H9 (cell line): ENCODE measurements at regions not wholly inside any gene's neighbourhood (a gene's known extent, or its start where the extent isn't known, plus 50 kb on each side); places are given as distances from the start of the nearest gene placed in this dataset.

Source experiments
- DNase-seq: peaks from one replicate; pipeline ENCODE4 v3.0.0-alpha.2; 2017
- H2AFZ ChIP-seq: one replicate; pipeline ENCODE4 v1.6.1; 2013; ENCODE audit warnings: mild to moderate bottlenecking, low read length, control low read depth, moderate library complexity
- H2AK5ac ChIP-seq: 2 replicates; pipeline ENCODE4 v1.6.1; 2013; ENCODE audit warnings: low read length, control low read depth, mixed read lengths; ENCODE audit not compliant: insufficient read length
- H2BK120ac ChIP-seq: one replicate; pipeline ENCODE4 v1.6.1; 2013; ENCODE audit warnings: low read depth, mild to moderate bottlenecking, low read length, control low read depth, inconsistent platforms; ENCODE audit not compliant: poor library complexity, severe bottlenecking
- H2BK12ac ChIP-seq: 2 replicates; pipeline ENCODE4 v1.6.1; 2013; ENCODE audit warnings: low read length, control low read depth, mixed read lengths, low read depth; ENCODE audit not compliant: insufficient read length
- H2BK15ac ChIP-seq: 2 replicates; pipeline ENCODE4 v1.6.1; 2013; ENCODE audit warnings: low read depth, low read length, control low read depth
- H2BK20ac ChIP-seq: one replicate; pipeline ENCODE4 v1.6.1; 2013; ENCODE audit warnings: low read depth, mild to moderate bottlenecking, low read length, control low read depth, inconsistent platforms; ENCODE audit not compliant: poor library complexity, severe bottlenecking
- H2BK5ac ChIP-seq: 2 replicates; pipeline ENCODE4 v1.6.1; 2013; ENCODE audit warnings: low read length, control low read depth, mixed read lengths; ENCODE audit not compliant: insufficient read length
- H3K14ac ChIP-seq: 2 replicates; pipeline ENCODE4 v1.6.1; 2013; ENCODE audit warnings: low read length, control low read depth; ENCODE audit not compliant: insufficient read depth
- H3K18ac ChIP-seq: 2 replicates; pipeline ENCODE4 v1.6.1; 2013; ENCODE audit warnings: low read depth, mild to moderate bottlenecking, mixed read lengths, low read length, control low read depth; ENCODE audit not compliant: insufficient read length
- H3K23ac ChIP-seq: 2 replicates; pipeline ENCODE4 v1.6.1; 2013; ENCODE audit warnings: low read length, control low read depth, mixed read lengths, low read depth; ENCODE audit not compliant: insufficient read length
- H3K23me2 ChIP-seq: 2 replicates; pipeline ENCODE4 v1.6.1; 2013; ENCODE audit warnings: low read depth, mild to moderate bottlenecking, mixed read lengths, low read length, control low read depth; ENCODE audit not compliant: insufficient read length, poor library complexity, severe bottlenecking
- H3K27ac ChIP-seq: 2 replicates; pipeline ENCODE4 v1.5.1; 2013; ENCODE audit warnings: low read length, control low read depth, mixed read lengths, low read depth; ENCODE audit not compliant: insufficient read length
- H3K27me3 ChIP-seq: 2 replicates; pipeline ENCODE4 v1.6.1; 2013; ENCODE audit warnings: low read length, control low read depth, inconsistent platforms; ENCODE audit not compliant: insufficient read depth
- H3K4ac ChIP-seq: 2 replicates; pipeline ENCODE4 v1.6.1; 2013; ENCODE audit warnings: low read depth, mild to moderate bottlenecking, control low read depth, inconsistent platforms, low read length, moderate library complexity
- H3K4me1 ChIP-seq: 2 replicates; pipeline ENCODE4 v1.6.1; 2013; ENCODE audit warnings: low read length, control low read depth, inconsistent platforms; ENCODE audit not compliant: insufficient read depth
- H3K4me2 ChIP-seq: 2 replicates; pipeline ENCODE4 v1.6.1; 2013; ENCODE audit warnings: low read length, control low read depth, mixed read lengths; ENCODE audit not compliant: insufficient read length, insufficient read depth
- H3K56ac ChIP-seq: 2 replicates; pipeline ENCODE4 v1.6.1; 2013; ENCODE audit warnings: low read depth, mild to moderate bottlenecking, mixed read lengths, low read length, control low read depth; ENCODE audit not compliant: insufficient read length
- H3K79me1 ChIP-seq: 2 replicates; pipeline ENCODE4 v1.6.1; 2013; ENCODE audit warnings: low read depth, mild to moderate bottlenecking, moderate library complexity, low read length, control low read depth, inconsistent platforms; ENCODE audit not compliant: insufficient read depth, poor library complexity, severe bottlenecking
- H3K79me2 ChIP-seq: 2 replicates; pipeline ENCODE4 v1.6.1; 2013; ENCODE audit warnings: low read length, control low read depth, inconsistent platforms; ENCODE audit not compliant: insufficient read depth
- H3K9ac ChIP-seq: 2 replicates; pipeline ENCODE4 v1.6.1; 2013; ENCODE audit warnings: low read length, control low read depth, mixed read lengths; ENCODE audit not compliant: insufficient read length; ENCODE audit errors: extremely low read depth
- H3K9me3 ChIP-seq: one replicate; pipeline ENCODE4 v1.6.1; 2013; ENCODE audit warnings: low read depth, low read length, inconsistent platforms; ENCODE audit not compliant: control insufficient read depth
- H3T11ph ChIP-seq: one replicate; pipeline ENCODE4 v1.6.1; 2013; ENCODE audit warnings: mild to moderate bottlenecking, low read length, control low read depth, inconsistent platforms
- H4K20me1 ChIP-seq: one replicate; pipeline ENCODE4 v1.6.1; 2013; ENCODE audit not compliant: control insufficient read depth, insufficient read length, insufficient read depth
- H4K5ac ChIP-seq: 2 replicates; pipeline ENCODE4 v1.6.1; 2013; ENCODE audit warnings: low read depth, mild to moderate bottlenecking, mixed read lengths, low read length, control low read depth; ENCODE audit not compliant: insufficient read length
- H4K8ac ChIP-seq: replicated peaks from 2 replicates; pipeline ENCODE4 v1.6.1; 2013; ENCODE audit warnings: low read length, control low read depth, mixed read lengths, low read depth; ENCODE audit not compliant: insufficient read length
- H4K91ac ChIP-seq: 2 replicates; pipeline ENCODE4 v1.6.1; 2013; ENCODE audit warnings: low read depth, mild to moderate bottlenecking, moderate library complexity, mixed read lengths, low read length, control low read depth; ENCODE audit not compliant: insufficient read length
- H3K27ac Mint-ChIP-seq, 3 experiments: 2 replicates in 2 of 3; 3 replicates in 1 of 3; pipeline ENCODE4 v1.8.0; 2020 to 2021; ENCODE audit warnings: mixed read lengths in 3 of 3, mild to moderate bottlenecking in 1 of 3, moderate library complexity in 1 of 3
- H3K27me3 Mint-ChIP-seq: 2 replicates; pipeline ENCODE4 v1.8.0; 2021; ENCODE audit warnings: low read depth, mild to moderate bottlenecking, moderate library complexity, mixed read lengths
- H3K36me3 Mint-ChIP-seq, 3 experiments: 2 replicates in 2 of 3; 3 replicates in 1 of 3; pipeline ENCODE4 v1.8.0; 2020 to 2021; ENCODE audit warnings: low read depth in 3 of 3, mixed read lengths in 3 of 3; ENCODE audit not compliant: insufficient read depth in 1 of 3
- H3K4me1 Mint-ChIP-seq, 2 experiments: 2 replicates each; pipeline ENCODE4 v1.8.0; 2020; ENCODE audit warnings: mixed read lengths in 2 of 2
- H3K4me3 Mint-ChIP-seq, 2 experiments: 2 replicates in 1 of 2; 3 replicates in 1 of 2; pipeline ENCODE4 v1.8.0; 2020 to 2021; ENCODE audit warnings: mild to moderate bottlenecking in 2 of 2, mixed read lengths in 2 of 2, moderate library complexity in 1 of 2
- H3K9me3 Mint-ChIP-seq, 2 experiments: 2 replicates in 1 of 2; 3 replicates in 1 of 2; pipeline ENCODE4 v1.8.0; 2020; ENCODE audit warnings: mild to moderate bottlenecking in 2 of 2, mixed read lengths in 2 of 2, moderate library complexity in 1 of 2
- WGBS: extraction: QIAGEN DNeasy Blood & Tissue Kit; methylation state at CpG from one replicate; pipeline ENCODE4 v1.1.7; 2013; ENCODE audit warnings: missing lambda C conversion rate, low lambda C conversion rate, mixed read lengths; ENCODE audit not compliant: insufficient read length; ENCODE audit errors: extremely low coverage; 5-methylcytosine and 5-hydroxymethylcytosine counted together
- TF ChIP-seq, protein P1 (sequence below): fragments of 200-600 bp; sonication (generic); conservative IDR thresholded peaks from 3 replicates; pipeline ENCODE4 v1.8.0; 2021; ENCODE audit warnings: antibody characterized with exemption, mild to moderate bottlenecking

DNA sequence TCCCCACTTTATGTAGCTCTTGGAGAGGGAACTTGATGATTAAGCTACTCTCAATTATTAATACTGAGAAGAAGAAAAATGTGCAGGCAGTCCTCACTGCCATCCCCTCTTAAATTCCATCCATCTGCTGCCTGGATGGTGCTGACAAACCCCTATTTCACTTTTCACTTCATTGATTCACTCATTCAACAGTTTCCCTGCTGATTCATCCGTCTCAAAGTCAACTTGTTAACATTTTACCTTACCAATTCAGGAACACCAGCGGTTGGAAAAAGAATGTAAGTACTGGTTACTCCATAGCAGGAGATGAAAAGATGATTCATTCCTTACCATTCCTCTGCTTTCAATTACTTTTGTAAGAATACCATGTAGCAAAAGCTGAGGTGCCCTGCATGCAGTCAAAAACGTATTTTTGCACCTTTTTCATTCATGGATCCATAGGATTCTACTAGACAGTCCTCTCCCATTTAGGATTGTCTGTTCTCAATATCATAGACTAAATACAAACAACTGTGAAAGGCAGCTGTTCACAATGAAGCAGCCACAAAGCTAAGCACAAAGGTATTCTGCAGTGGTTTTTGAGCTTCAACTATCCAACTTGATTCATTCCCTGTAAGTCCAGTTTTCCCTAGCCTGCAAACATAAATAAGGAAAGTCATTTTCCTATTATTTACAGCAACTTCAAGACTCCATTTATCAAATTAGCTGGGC lies 262.0 kb downstream of the MREG start:
- Histone ChIP-seq H3K23me2 (no peaks in the 10 kb centered on the region), H2BK20ac (no peak overlapping the region), H2BK12ac (no peak overlapping the region), H3K27me3 (no peaks in the 10 kb centered on the region), H4K20me1 (no peaks in the 10 kb centered on the region), H3T11ph (no peak overlapping the region), H3K56ac (no peak overlapping the region), H2AK5ac (no peak overlapping the region), H3K27ac (no peak overlapping the region), H4K91ac (no peak overlapping the region), H3K4me1 (no peaks in the 10 kb centered on the region), H2BK5ac (no peak overlapping the region), H4K8ac (no peak overlapping the region), H3K79me2 (no peaks in the 10 kb centered on the region), H3K4me2 (no peak overlapping the region), H4K5ac (no peak overlapping the region), H3K79me1 (no peaks in the 10 kb centered on the region), H3K9ac (no peak overlapping the region), H2AFZ (no peak overlapping the region), H3K4ac (no peak overlapping the region), H3K14ac (no peak overlapping the region), H2BK120ac (no peak overlapping the region), H3K23ac (no peak overlapping the region), H3K18ac (no peak overlapping the region), H3K9me3 (no peaks in the 10 kb centered on the region), H2BK15ac (no peak overlapping the region)
- no peak for DNase-seq
- Mint-ChIP-seq H3K27ac (no peak overlapping the region), H3K4me1 (no peaks in the 10 kb centered on the region), H3K27me3 (no peaks in the 10 kb centered on the region; the same call in 1 of the 2 replicates), H3K9me3 (no peaks in the 10 kb centered on the region), H3K4me3 (no peak overlapping the region), H3K36me3 (no peaks in the 10 kb centered on the region)
- no CpG with 5 or more reads among the region's 3 CpGs for WGBS
- TF ChIP-seq, protein P1, sequence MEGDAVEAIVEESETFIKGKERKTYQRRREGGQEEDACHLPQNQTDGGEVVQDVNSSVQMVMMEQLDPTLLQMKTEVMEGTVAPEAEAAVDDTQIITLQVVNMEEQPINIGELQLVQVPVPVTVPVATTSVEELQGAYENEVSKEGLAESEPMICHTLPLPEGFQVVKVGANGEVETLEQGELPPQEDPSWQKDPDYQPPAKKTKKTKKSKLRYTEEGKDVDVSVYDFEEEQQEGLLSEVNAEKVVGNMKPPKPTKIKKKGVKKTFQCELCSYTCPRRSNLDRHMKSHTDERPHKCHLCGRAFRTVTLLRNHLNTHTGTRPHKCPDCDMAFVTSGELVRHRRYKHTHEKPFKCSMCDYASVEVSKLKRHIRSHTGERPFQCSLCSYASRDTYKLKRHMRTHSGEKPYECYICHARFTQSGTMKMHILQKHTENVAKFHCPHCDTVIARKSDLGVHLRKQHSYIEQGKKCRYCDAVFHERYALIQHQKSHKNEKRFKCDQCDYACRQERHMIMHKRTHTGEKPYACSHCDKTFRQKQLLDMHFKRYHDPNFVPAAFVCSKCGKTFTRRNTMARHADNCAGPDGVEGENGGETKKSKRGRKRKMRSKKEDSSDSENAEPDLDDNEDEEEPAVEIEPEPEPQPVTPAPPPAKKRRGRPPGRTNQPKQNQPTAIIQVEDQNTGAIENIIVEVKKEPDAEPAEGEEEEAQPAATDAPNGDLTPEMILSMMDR: no peak
